Esophagus (tissue), 2 donors: ENCODE measurements at regions not wholly inside any gene's neighbourhood (a gene's known extent, or its start where the extent isn't known, plus 50 kb on each side); places are given as distances from the start of the nearest gene placed in this dataset.

ENCODE experiments used
- H3K27ac ChIP-seq, 2 donors: one replicate each; pipeline ENCODE4 v1.5.1; 2013; ENCODE audit warnings: low read depth in 2 of 2, mild to moderate bottlenecking in 2 of 2, inconsistent platforms in 1 of 2, low read length in 1 of 2, moderate library complexity in 1 of 2
- H3K27me3 ChIP-seq, 2 donors: one replicate each; pipeline ENCODE4 v1.6.1; 2013; ENCODE audit warnings: low read length in 2 of 2, control low read depth in 1 of 2, mild to moderate bottlenecking in 1 of 2; ENCODE audit not compliant: insufficient read depth in 2 of 2, control insufficient read depth in 1 of 2
- H3K36me3 ChIP-seq, 2 donors: one replicate each; pipeline ENCODE4 v1.6.1; 2013; ENCODE audit warnings: low read length in 1 of 2; ENCODE audit not compliant: control insufficient read depth in 2 of 2, insufficient read depth in 2 of 2
- H3K4me1 ChIP-seq, 2 donors: one replicate each; pipeline ENCODE4 v1.6.1; 2013; ENCODE audit warnings: low read length in 1 of 2; ENCODE audit not compliant: control insufficient read depth in 2 of 2, insufficient read depth in 2 of 2
- H3K4me3 ChIP-seq, 2 donors: one replicate each; pipeline ENCODE4 v1.5.1; 2013; ENCODE audit warnings: low read length in 2 of 2, mild to moderate bottlenecking in 2 of 2, low read depth in 1 of 2, moderate library complexity in 1 of 2
- H3K9me3 ChIP-seq, 2 donors: one replicate each; pipeline ENCODE4 v1.6.1; 2013; ENCODE audit warnings: mild to moderate bottlenecking in 2 of 2, low read depth in 1 of 2, low read length in 1 of 2, moderate library complexity in 1 of 2; ENCODE audit not compliant: control insufficient read depth in 2 of 2, insufficient read depth in 1 of 2
- WGBS, 2 donors: extraction: QIAGEN DNeasy Blood & Tissue Kit; methylation state at CpG; one replicate each; pipeline ENCODE4 v1.1.7; 2013; 5-methylcytosine and 5-hydroxymethylcytosine counted together
- donor health status: healthy with polysubstance abuse.
- donor health status: Bipolar disorder and iron deficiency.

DNA sequence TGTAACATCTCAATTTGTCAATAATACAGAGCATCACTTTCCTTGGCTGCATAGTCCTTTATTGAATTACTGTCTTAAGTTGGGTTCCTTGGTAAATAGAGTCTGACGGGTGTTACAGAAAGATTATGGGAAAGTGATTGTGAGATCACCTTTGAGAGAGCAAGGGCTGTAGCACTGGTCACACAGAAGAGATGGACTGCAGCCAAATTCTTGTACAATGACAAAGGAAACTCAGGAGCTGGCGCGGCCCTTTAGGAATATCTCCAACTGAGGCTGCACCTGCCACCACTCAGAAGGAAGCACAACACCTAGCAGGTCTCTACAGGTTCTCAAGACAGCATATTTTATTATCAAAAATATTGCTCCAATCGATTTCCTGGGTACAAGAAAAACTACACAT, 350.0 kb upstream of the ISL1 start:
- WGBS, 2 donors: 41 to 51% methylated on average over 4 of the region's 4 CpGs
- H3K4me3 ChIP-seq: no peak overlapping the region
- no peaks in the 10 kb centered on the region for H3K36me3 ChIP-seq
- H3K27me3 ChIP-seq: no peaks in the 10 kb centered on the region
- no peak overlapping the region for H3K27ac ChIP-seq
- H3K9me3 ChIP-seq: no peaks in the 10 kb centered on the region
- H3K4me1 ChIP-seq: no peaks in the 10 kb centered on the region

DNA sequence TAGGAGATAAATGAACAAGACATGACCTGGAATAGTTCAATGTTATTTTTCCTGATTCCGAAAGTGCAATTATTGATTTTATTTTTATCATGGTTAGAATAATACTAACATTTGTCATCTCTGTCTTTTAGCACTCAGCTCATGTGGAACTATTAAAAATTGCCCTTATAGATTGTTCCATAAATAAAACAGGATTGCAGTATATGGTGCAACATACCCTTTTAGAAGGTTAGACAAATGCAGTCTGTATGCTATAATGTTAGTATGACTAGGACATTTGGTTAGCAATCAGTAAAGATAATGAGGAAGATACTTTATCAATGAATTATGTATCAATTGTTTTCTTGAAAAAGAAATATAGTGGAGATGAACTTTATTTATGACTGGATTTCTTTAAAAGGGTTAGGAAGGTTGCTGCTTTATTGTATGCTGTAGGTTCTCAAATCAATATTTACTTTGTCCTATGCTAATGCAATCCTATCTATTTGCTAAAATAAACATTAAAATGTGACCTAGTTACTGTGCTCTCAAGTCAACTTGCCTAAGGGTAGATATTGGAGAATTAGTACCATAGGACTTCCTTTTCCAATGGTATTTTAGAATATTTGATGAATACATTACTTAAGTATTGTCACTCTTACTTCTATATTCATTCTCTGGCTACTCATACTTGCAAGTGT, 348.9 kb upstream of the ISL1 start:
- Histone ChIP-seq H3K27me3 (no peaks in the 10 kb centered on the region), H3K27ac (no peak overlapping the region), H3K4me3 (no peak overlapping the region), H3K4me1 (no peaks in the 10 kb centered on the region), H3K9me3 (no peaks in the 10 kb centered on the region), H3K36me3 (no peaks in the 10 kb centered on the region)
- 90 to 95% methylated on average over 1 of the region's 1 CpG for WGBS, 2 donors

DNA sequence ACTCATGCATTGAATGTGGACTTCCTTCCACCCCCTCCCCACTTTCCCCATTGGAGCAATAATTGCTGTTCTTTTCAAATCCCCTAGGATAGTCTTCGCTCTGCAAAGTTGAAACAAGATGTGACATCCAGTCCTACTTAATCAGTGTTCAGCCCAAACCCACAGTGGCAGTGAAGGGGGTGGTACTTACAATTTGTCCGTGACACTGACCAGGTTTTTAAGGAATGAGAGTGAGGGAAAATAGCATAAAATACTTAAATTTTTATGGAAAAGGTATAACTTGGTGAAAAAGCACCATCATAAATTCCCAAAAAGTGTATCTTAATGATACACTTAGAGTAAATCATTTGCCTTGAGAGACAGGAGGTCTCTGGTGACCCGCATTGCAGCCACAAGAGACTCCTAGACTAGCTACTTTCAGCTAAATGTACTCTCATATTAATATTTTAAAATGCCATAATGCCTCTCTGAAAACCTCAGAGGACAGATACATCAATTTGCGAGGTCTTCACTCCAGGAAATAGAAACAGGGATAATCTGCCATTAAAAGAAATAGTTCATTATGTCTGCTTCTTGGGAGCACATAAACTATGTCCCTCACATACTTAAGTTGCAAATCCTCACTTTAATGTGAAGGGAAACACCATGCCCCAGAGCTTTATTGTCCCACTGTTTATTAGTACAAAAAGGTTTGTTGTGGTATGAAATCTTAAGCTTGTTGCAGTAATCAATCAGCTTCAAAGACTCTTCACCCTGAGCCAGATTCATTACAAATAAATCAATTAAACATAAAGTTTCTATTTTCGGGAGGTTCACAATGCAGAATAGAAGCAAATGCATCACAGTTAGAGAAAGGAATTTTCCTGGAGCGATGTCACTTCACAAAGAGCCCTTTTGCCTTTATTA, 343.6 kb upstream of the ISL1 start:
- Histone ChIP-seq H3K27ac (no peak overlapping the region), H3K36me3 (no peaks in the 10 kb centered on the region), H3K4me3 (no peak overlapping the region), H3K4me1 (no peaks in the 10 kb centered on the region), H3K27me3 (no peaks in the 10 kb centered on the region), H3K9me3 (no peaks in the 10 kb centered on the region)
- WGBS, 2 donors: 70 to 76% methylated on average over 6 of the region's 6 CpGs

DNA sequence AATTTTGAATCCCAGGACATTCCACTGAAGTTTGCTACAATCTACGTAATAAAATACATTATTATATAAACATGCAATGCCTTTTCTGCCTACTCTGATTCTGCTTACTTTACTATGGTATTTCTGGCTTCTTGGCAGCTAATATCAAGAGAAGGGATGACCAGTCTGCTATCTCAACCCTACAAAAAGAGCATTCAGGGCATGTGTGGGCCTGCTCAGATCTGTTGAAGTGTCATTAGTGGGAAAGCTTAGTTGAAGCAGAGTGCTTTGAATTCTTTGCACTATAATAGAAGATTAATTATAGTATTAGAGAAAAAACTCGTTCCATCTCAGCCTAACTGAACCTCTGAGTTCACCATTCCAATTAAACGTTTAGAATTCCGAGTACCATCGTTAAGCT, 339.5 kb upstream of the ISL1 start:
- 54 to 62% methylated on average over 5 of the region's 5 CpGs for WGBS, 2 donors
- Histone ChIP-seq H3K36me3 (no peaks in the 10 kb centered on the region), H3K4me3 (no peak overlapping the region), H3K4me1 (no peaks in the 10 kb centered on the region), H3K9me3 (no peaks in the 10 kb centered on the region), H3K27ac (no peak overlapping the region), H3K27me3 (no peaks in the 10 kb centered on the region)

DNA sequence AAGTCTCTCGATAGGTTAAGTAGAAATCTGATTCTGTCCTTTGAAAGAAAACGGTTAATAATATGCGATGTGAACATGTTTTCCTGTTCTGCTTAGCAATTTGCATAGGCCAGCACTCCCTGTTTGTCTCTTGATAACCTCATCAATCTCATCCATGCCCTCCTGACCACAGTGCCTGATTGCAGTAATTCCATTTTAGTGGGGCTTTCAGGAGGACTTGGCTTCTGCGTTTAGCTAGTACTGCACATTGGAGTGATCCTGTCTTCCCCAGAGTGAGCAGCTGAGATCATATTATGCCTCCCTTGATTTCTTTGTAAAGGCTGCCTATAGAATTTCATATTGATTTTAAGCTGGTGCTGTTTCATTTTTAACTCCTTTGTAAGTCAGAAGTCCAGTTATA, 335.9 kb upstream of the ISL1 start:
- Histone ChIP-seq H3K4me1 (no peaks in the 10 kb centered on the region), H3K9me3 (no peaks in the 10 kb centered on the region), H3K4me3 (no peak overlapping the region), H3K27ac (no peak overlapping the region), H3K36me3 (no peaks in the 10 kb centered on the region), H3K27me3 (no peaks in the 10 kb centered on the region)
- WGBS, 2 donors: 41 to 48% methylated on average over 4 of the region's 4 CpGs

DNA sequence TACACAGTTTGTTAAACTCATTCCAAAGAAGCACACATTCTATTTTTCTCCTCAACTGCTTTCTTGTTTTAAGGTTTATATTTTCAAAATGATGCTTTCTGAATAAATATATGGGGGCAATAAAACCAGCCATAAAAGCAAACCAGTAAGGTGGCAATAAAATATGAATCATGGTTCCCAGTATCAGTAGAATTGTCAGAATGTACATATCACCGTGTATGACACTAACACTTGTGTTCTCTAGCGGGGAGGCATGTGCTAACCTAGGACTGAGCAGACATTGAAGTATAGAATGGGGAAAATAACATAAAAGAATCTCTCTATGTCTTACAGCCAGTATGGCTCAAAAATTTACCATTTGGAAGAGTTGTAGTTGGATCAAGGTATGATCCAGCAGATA, 329.9 kb upstream of the ISL1 start:
- WGBS, 2 donors: 80 to 91% methylated on average over 2 of the region's 2 CpGs
- Histone ChIP-seq H3K27me3 (no peaks in the 10 kb centered on the region), H3K27ac (no peak overlapping the region), H3K4me3 (no peak overlapping the region), H3K9me3 (no peaks in the 10 kb centered on the region), H3K4me1 (no peaks in the 10 kb centered on the region), H3K36me3 (no peaks in the 10 kb centered on the region)

DNA sequence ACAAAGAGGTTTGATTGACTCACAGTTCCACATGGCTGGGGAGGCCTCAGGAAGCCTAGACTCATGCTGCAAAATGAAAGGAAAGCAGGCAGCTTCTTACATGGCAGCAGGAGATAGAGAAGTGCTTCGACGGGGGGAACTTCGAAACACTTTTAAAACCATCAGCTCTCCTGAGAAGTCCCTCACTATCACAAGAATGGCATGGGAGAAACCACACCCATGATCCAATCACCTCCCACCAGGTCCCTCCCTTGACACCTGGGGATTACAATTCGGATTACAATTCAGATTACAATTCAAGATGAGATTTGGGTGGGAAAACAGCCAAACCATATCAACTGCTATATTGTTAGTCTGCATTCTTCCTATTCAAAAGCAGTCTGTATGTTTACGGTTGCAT, 322.3 kb upstream of the ISL1 start:
- WGBS, 2 donors: 59 to 70% methylated on average over 5 of the region's 5 CpGs
- Histone ChIP-seq H3K27ac (no peak overlapping the region), H3K4me1 (no peaks in the 10 kb centered on the region), H3K27me3 (no peaks in the 10 kb centered on the region), H3K9me3 (peaks cover 3 to 8% of the 10 kb centered on the region in 2 donors), H3K4me3 (no peak overlapping the region), H3K36me3 (no peaks in the 10 kb centered on the region)

DNA sequence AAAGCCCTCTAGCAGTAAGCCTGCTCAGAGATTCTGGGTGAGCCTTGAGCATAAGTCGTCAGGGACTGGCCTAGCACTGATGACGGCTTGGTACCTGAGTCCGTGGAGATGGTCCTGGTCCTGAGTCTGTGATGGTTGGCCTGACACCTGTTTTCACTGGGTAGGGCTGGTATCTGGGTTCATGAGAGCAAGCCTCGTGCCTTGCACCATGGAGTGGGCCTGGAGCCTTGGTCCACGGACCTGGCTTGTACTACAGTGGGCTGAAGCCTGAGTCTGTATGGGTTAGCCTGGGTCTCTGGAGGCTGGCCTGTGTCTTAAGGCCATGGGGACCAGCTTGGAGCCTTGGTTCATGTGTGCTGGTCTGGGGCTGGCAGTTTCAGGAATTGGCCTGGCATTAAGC, 310.3 kb upstream of the ISL1 start:
- H3K27ac ChIP-seq: no peak overlapping the region
- H3K36me3 ChIP-seq: no peaks in the 10 kb centered on the region
- H3K27me3 ChIP-seq: no peaks in the 10 kb centered on the region
- no peak overlapping the region for H3K4me3 ChIP-seq
- no peaks in the 10 kb centered on the region for H3K4me1 ChIP-seq
- H3K9me3 ChIP-seq: peaks cover 4 to 6% of the 10 kb centered on the region in 2 donors
- 83 to 86% methylated on average over 5 of the region's 5 CpGs for WGBS, 2 donors

DNA sequence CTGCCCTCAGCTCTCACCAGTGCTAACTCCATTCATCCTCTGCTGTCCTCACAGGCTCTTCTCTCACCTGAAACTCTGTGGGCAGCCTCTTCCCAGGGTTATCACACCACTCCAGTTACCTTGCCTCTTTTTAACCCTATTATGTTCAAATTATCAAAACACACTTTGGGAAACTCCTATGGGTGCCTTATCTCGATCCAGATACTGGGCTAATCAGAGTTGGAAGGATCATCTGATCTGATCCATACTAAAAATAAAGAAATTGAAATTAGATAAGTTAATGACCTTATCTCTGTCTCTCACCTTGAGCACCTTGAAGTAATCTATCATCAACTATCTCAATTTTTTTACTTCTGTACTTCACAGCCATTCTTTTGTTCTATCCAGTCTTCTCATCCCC, 300.5 kb upstream of the ISL1 start:
- Histone ChIP-seq H3K4me1 (no peaks in the 10 kb centered on the region), H3K36me3 (no peaks in the 10 kb centered on the region), H3K4me3 (no peak overlapping the region), H3K9me3 (no peaks in the 10 kb centered on the region), H3K27ac (no peak overlapping the region), H3K27me3 (no peaks in the 10 kb centered on the region)
- WGBS, 2 donors: 33 to 39% methylated on average over 1 of the region's 1 CpG

- H3K4me3 ChIP-seq: no peak overlapping the region
- no peaks in the 10 kb centered on the region for H3K36me3 ChIP-seq
- H3K9me3 ChIP-seq: no peaks in the 10 kb centered on the region
- H3K27ac ChIP-seq: no peak overlapping the region
- no peaks in the 10 kb centered on the region for H3K4me1 ChIP-seq
- H3K27me3 ChIP-seq: no peaks in the 10 kb centered on the region
- WGBS, 2 donors: 89 to 90% methylated on average over 2 of the region's 2 CpGs
These were observed 291.4 kb upstream of the ISL1 start for GRCh38 chr5:51091816-51092215.
